ENCODE measurements at regions not wholly inside any gene's neighbourhood (a gene's known extent, or its start where the extent isn't known, plus 50 kb on each side); places are given as distances from the start of the nearest gene placed in this dataset.

GRCh38 chr20:58147628-58148370, 80.7 kb downstream of the ANKRD60 start:
- ATAC-seq (ENCODE audit: insufficient read depth, low FRiP score): no peak
- Histone ChIP-seq H3K36me3 (ENCODE audit: control insufficient read depth in 4 of 4, insufficient read depth in 4 of 4, low read length in 4 of 4) (no peaks in the 10 kb centered on the region), H3K27me3 (ENCODE audit: control insufficient read depth in 3 of 3, insufficient read depth in 3 of 3, low read length in 2 of 3) (peaks cover 0 to 28% (median 6%) of the 10 kb centered on the region in 3 donors), H3K9me3 (ENCODE audit: control insufficient read depth in 4 of 4, insufficient read depth in 3 of 4, low read length in 3 of 4) (peaks cover 0 to 4% (median 0%) of the 10 kb centered on the region in 4 donors), H3K27ac (ENCODE audit: low read depth in 1 of 2, low read length in 1 of 2) (no peak overlapping the region), H3K4me3 (no peak overlapping the region), H3K9ac (ENCODE audit: insufficient read depth in 1 of 2, low read length in 2 of 2) (no peak overlapping the region), H3K4me1 (ENCODE audit: control insufficient read depth in 5 of 5, insufficient read depth in 5 of 5, low read length in 5 of 5) (peaks cover 0 to 3% (median 0%) of the 10 kb centered on the region in 5 donors)
- 79 to 82% methylated on average over 10 of the region's 10 CpGs for WGBS, 2 donors
- TF ChIP-seq CTCF (IDR thresholded peaks at IDR 0.05; ENCODE audit: control extremely low read depth, extremely low read depth): no peak
- no peak for DNase-seq

- peaks cover 0 to 4% (median 0%) of the 10 kb centered on the region in 4 donors for H3K9me3 ChIP-seq (ENCODE audit: control insufficient read depth in 4 of 4, insufficient read depth in 3 of 4, low read length in 3 of 4)
- ATAC-seq (ENCODE audit: insufficient read depth, low FRiP score) (no peak), DNase-seq (no peak)
- H3K4me3 ChIP-seq: no peak overlapping the region
- no peak overlapping the region for H3K27ac ChIP-seq (ENCODE audit: low read depth in 1 of 2, low read length in 1 of 2)
- H3K36me3 ChIP-seq (ENCODE audit: control insufficient read depth in 4 of 4, insufficient read depth in 4 of 4, low read length in 4 of 4): no peaks in the 10 kb centered on the region
- H3K4me1 ChIP-seq (ENCODE audit: control insufficient read depth in 5 of 5, insufficient read depth in 5 of 5, low read length in 5 of 5): peaks cover 0 to 3% (median 0%) of the 10 kb centered on the region in 5 donors
- no peak for TF ChIP-seq CTCF (IDR thresholded peaks at IDR 0.05; ENCODE audit: control extremely low read depth, extremely low read depth)
- no peak overlapping the region for H3K9ac ChIP-seq (ENCODE audit: insufficient read depth in 1 of 2, low read length in 2 of 2)
- peaks cover 0 to 26% (median 6%) of the 10 kb centered on the region in 3 donors for H3K27me3 ChIP-seq (ENCODE audit: control insufficient read depth in 3 of 3, insufficient read depth in 3 of 3, low read length in 2 of 3)
- 90 to 94% methylated on average over 11 of the region's 11 CpGs for WGBS, 2 donors
These were observed 81.7 kb downstream of the ANKRD60 start for GRCh38 chr20:58146746-58147140.

- WGBS, 2 donors: 70 to 72% methylated on average over 8 of the region's 8 CpGs
- no peak overlapping the region for H3K4me3 ChIP-seq
- TF ChIP-seq CTCF (IDR thresholded peaks at IDR 0.05; ENCODE audit: control extremely low read depth, extremely low read depth): no peak
- peaks cover 0 to 26% (median 6%) of the 10 kb centered on the region in 3 donors for H3K27me3 ChIP-seq (ENCODE audit: control insufficient read depth in 3 of 3, insufficient read depth in 3 of 3, low read length in 2 of 3)
- peaks cover 0 to 3% (median 0%) of the 10 kb centered on the region in 5 donors for H3K4me1 ChIP-seq (ENCODE audit: control insufficient read depth in 5 of 5, insufficient read depth in 5 of 5, low read length in 5 of 5)
- peak in 1 of 3 donors; percentile 7 for DNase-seq
- H3K9ac ChIP-seq (ENCODE audit: insufficient read depth in 1 of 2, low read length in 2 of 2): no peak overlapping the region
- H3K36me3 ChIP-seq (ENCODE audit: control insufficient read depth in 4 of 4, insufficient read depth in 4 of 4, low read length in 4 of 4): no peaks in the 10 kb centered on the region
- H3K9me3 ChIP-seq (ENCODE audit: control insufficient read depth in 4 of 4, insufficient read depth in 3 of 4, low read length in 3 of 4): peaks cover 0 to 4% (median 0%) of the 10 kb centered on the region in 4 donors
- no peak overlapping the region for H3K27ac ChIP-seq (ENCODE audit: low read depth in 1 of 2, low read length in 1 of 2)
- ATAC-seq (ENCODE audit: insufficient read depth, low FRiP score): no peak
These were observed 82.2 kb downstream of the ANKRD60 start for GRCh38 chr20:58146081-58146745.

All from lung (tissue), 11 donors.